ENCODE measurements at regions not wholly inside any gene's neighbourhood (a gene's known extent, or its start where the extent isn't known, plus 50 kb on each side); places are given as distances from the start of the nearest gene placed in this dataset.

DNA sequence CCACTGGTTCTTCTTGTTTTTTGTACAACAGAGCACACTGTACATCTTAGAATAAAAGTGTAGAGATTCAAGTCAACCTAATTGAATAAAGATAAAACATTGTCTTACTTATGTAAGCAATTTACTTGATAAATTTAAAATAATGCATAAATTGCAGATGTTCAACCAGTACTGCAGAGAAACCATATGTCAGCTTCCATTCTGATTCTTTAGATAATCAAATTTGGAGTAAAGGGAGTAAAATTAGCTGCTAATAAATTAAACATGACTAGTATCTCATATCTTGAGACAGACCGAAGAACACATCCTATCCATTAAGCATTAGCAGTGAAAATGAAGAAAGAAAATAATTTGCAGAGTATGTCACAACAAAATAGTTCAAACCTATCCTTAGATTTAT, 261.2 kb downstream of the GASK1B start:
- no peaks in the 10 kb centered on the region for H3K4me1 Mint-ChIP-seq
- H3K27me3 Mint-ChIP-seq (ENCODE audit: low read depth), result peaks cover 3% of the 10 kb centered on the region
- H3K9me3 Mint-ChIP-seq, result no peaks in the 10 kb centered on the region
- H3K36me3 Mint-ChIP-seq (ENCODE audit: low read depth), result no peaks in the 10 kb centered on the region
- no peak for DNase-seq (ENCODE audit: low read depth, low spot score)
- H3K27ac Mint-ChIP-seq (ENCODE audit: unreplicated experiment), result no peak overlapping the region
- TF ChIP-seq, protein P1, sequence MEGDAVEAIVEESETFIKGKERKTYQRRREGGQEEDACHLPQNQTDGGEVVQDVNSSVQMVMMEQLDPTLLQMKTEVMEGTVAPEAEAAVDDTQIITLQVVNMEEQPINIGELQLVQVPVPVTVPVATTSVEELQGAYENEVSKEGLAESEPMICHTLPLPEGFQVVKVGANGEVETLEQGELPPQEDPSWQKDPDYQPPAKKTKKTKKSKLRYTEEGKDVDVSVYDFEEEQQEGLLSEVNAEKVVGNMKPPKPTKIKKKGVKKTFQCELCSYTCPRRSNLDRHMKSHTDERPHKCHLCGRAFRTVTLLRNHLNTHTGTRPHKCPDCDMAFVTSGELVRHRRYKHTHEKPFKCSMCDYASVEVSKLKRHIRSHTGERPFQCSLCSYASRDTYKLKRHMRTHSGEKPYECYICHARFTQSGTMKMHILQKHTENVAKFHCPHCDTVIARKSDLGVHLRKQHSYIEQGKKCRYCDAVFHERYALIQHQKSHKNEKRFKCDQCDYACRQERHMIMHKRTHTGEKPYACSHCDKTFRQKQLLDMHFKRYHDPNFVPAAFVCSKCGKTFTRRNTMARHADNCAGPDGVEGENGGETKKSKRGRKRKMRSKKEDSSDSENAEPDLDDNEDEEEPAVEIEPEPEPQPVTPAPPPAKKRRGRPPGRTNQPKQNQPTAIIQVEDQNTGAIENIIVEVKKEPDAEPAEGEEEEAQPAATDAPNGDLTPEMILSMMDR (conservative IDR thresholded peaks at IDR 0.05), result no peak
- no peak overlapping the region for H3K4me3 Mint-ChIP-seq

DNA sequence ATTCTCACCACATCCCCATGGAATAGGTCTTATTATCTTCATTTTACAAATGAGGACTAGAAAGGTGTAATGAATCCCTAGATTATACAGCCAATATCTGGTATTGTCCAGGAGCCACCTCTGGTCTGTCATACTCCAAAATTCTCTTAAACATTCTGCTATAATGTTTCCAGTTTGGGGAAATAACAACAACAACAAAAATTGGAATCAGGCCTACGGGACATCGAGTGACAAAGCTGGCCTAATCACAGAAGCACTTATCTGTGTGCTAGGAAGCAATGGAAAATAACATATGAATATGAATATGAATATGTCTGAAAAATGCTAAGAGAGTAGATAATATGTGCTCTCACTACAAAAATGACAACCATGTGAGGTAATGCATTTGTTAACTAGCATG, 264.1 kb downstream of the GASK1B start:
- no peak overlapping the region for H3K27ac Mint-ChIP-seq (ENCODE audit: unreplicated experiment)
- no peaks in the 10 kb centered on the region for H3K9me3 Mint-ChIP-seq
- H3K4me3 Mint-ChIP-seq, result no peak overlapping the region
- TF ChIP-seq, protein P1 (conservative IDR thresholded peaks at IDR 0.05), result no peak
- no peaks in the 10 kb centered on the region for H3K4me1 Mint-ChIP-seq
- H3K27me3 Mint-ChIP-seq (ENCODE audit: low read depth), result peaks cover 3% of the 10 kb centered on the region
- no peak for DNase-seq (ENCODE audit: low read depth, low spot score)
- H3K36me3 Mint-ChIP-seq (ENCODE audit: low read depth), result no peaks in the 10 kb centered on the region

DNA sequence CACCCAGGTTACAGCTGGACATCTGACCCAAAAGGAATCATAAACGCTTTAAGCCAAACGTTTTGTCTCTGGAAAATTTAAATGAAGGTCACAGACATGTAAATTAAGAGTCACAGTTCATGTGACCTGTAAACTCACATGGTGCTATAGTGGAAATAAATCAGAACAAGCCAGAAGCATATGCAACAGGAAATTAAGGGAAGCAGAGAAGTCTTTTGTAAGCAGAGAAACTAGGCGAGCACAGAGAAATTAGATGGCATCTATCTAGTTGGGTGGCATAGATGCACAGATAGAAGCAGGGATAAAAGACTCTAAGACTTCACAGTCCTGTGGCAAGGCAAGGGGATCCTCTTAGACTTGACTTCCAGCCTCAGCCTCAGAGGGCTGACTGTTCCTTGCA, 264.8 kb downstream of the GASK1B start:
- Mint-ChIP-seq H3K27ac (ENCODE audit: unreplicated experiment) (no peak overlapping the region), H3K4me3 (no peak overlapping the region)

DNA sequence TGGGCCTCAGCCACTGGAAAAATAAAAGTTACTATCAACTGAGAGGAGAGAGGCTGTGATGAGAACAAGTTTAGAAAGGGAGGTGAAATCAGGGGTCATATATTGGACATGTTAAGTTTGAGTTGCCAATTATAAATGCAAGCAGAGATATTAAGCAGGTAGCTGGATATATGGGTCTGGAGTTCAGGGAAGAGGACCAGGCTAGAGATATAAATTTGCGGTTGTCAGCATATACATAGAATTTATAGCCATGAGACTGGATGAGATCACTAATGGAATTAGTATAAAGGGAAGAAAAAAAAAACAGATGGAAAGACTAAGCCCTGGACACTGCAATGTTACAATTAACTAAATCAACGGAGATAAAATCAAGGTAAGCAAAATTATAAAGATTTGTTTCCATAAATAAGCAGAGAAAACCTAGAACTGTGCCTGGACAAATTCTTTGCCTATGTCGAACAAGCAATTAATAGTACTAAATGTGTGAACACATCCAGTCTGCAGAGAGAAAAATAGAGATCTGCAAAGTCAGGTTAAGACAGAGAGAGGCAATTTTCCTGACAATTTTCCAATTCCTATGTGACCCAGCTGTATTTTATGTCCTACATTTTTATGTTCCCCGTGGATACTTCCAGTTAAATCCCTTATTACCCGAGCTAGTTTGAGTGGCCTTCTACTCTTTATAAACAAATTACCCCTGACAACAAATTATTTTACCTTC, 265.4 kb downstream of the GASK1B start:
- H3K4me3 Mint-ChIP-seq, result no peak overlapping the region
- H3K27me3 Mint-ChIP-seq (ENCODE audit: low read depth), result peaks cover under 1% of the 10 kb centered on the region
- no peak overlapping the region for H3K27ac Mint-ChIP-seq (ENCODE audit: unreplicated experiment)
- H3K36me3 Mint-ChIP-seq (ENCODE audit: low read depth), result no peaks in the 10 kb centered on the region
- H3K9me3 Mint-ChIP-seq, result no peaks in the 10 kb centered on the region
- H3K4me1 Mint-ChIP-seq, result no peaks in the 10 kb centered on the region
- DNase-seq (ENCODE audit: low read depth, low spot score), result no peak
- TF ChIP-seq, protein P1 (conservative IDR thresholded peaks at IDR 0.05), result no peak

More for the DNA sequence above, 264.8 kb downstream of the GASK1B start:
- H3K4me1 Mint-ChIP-seq, result no peaks in the 10 kb centered on the region
- TF ChIP-seq, protein P1 (conservative IDR thresholded peaks at IDR 0.05), result no peak
- H3K27me3 Mint-ChIP-seq (ENCODE audit: low read depth), result peaks cover 3% of the 10 kb centered on the region
- no peaks in the 10 kb centered on the region for H3K36me3 Mint-ChIP-seq (ENCODE audit: low read depth)
- DNase-seq (ENCODE audit: low read depth, low spot score), result no peak
- no peaks in the 10 kb centered on the region for H3K9me3 Mint-ChIP-seq

DNA sequence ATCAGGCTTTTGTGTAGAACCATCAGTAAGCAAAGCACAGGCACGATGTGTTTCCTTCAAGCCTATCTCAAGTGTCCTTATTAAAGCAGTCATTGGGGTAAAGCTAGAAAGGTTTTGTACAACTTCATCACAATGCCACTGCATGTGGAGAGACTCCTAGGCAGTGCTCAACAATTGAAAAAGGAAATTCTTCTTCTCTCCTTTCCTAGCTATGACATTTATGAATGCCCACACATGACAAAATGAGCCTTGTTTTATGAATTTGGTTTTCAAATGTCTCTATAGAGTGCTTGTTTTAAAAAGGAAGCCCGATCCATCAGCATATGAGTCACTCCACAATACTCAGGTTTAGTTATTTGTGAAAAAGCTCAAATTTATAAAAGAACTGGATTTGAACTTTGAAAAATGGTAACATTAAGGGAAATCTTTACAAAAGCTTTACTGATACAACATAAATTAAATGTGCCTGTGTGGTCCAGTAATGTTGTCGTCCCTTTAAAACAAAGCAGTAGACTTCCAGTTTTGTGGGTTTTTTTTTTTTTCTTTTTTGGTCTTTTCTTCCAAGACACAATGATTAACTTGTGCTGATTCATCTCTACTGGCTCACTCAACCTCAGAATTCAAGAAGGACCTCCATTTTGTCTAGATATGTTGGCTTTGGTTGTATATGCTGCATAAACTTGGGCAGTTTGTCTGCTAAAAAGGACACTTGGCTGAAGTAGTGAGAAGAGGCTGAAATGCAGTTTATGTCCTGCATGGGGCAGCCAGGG, 273.8 kb downstream of the GASK1B start:
- Mint-ChIP-seq H3K4me1 (peaks cover 6% of the 10 kb centered on the region), H3K27me3 (ENCODE audit: low read depth) (no peaks in the 10 kb centered on the region), H3K27ac (ENCODE audit: unreplicated experiment) (no peak overlapping the region), H3K4me3 (no peak overlapping the region), H3K36me3 (ENCODE audit: low read depth) (no peaks in the 10 kb centered on the region), H3K9me3 (peaks cover 7% of the 10 kb centered on the region)
- no peak for DNase-seq (ENCODE audit: low read depth, low spot score)
- TF ChIP-seq, protein P1 (conservative IDR thresholded peaks at IDR 0.05), result no peak
